ENCODE measurements at regions not wholly inside any gene's neighbourhood (a gene's known extent, or its start where the extent isn't known, plus 50 kb on each side); places are given as distances from the start of the nearest gene placed in this dataset.

DNA sequence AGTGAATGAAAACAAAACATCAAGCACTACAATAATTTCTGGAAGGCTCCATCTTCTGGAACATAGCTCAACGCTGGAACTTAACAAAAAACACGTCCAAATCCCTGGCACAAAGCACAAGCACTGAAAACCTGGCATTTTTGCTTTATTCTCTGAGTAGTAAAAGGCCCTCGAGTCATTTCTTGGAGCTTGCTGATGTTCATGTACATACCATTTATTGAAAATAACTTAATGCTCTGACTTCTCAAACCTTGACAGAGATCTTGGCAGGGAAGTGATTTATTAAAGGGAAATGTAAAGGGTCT lies 76.5 kb upstream of the STK17B start:
- H3K4me3 ChIP-seq (ENCODE audit: low read depth, low read length): no peak overlapping the region
- no peak for DNase-seq (ENCODE audit: low read depth)

DNA sequence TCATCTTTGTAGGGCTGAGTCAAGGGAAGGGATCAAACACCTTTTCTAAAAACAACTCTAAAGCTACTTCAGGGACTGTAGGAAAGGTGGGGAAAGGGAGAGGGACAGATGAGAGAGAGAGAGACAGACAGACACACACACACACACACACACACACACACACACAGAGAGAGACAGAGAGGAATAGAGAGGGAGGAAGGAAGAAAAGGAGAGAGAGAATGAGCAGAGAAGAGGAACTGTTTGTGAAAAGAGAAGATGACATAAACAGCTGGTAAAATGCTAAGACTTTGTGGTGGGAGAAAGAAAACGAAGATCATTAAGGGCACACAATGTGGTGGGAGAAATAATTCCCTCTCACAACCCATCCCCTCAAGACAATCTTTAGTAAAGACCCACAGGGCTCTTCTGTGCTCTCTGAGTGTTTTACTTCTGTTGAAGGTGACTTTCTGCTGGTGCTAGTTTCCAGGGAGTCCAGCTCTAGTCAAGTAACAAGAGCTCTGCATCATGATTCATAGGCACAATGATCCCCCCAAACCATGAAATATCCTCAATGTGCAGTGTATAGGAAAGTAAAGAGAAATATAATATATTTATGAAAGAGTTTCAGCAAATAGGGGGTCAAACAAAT lies 77.2 kb upstream of the STK17B start:
- H3K4me3 ChIP-seq (ENCODE audit: low read depth, low read length): no peak overlapping the region
- no peak for DNase-seq (ENCODE audit: low read depth)

DNA sequence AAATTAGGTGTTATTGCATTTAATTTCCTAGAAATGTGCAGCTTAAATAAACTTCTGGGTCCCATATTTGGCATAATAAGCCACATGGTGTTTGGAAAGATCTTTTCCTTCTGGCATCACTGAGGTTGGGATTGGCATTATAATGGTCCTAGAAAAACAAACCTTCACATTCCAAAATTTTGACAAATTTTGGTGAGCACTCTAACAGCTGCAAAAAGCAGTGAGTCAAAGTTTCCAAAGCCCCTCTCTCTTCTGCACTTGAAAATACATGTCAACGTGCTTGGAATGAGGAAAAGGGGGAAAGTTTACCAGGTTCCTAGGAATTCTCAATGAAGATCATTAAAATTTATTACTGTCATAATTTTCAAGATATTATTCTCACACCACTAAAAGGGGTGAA lies 77.8 kb upstream of the STK17B start:
- no peak for DNase-seq (ENCODE audit: low read depth)
- H3K4me3 ChIP-seq (ENCODE audit: low read depth, low read length): no peak overlapping the region

DNA sequence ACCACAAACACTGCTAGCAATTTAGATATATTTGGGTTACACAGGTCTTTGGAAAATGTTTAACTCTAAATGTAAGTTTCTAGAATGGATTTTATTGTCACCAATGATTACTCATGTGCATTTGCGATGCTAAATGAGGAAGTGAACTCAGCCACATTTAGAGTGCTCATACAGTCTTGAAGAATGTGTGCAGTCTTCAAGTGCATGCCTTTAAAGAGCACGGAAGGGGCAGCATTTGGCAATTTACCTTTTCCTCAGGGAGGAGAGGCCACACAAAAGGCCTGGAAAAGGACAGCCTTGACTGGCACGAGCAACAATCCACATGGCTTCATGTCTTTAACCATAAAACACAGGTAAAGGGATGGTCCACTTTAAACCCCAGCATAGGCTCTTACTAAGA lies 78.5 kb upstream of the STK17B start:
- H3K4me3 ChIP-seq (ENCODE audit: low read depth, low read length): no peak overlapping the region
- no peak for DNase-seq (ENCODE audit: low read depth)

DNA sequence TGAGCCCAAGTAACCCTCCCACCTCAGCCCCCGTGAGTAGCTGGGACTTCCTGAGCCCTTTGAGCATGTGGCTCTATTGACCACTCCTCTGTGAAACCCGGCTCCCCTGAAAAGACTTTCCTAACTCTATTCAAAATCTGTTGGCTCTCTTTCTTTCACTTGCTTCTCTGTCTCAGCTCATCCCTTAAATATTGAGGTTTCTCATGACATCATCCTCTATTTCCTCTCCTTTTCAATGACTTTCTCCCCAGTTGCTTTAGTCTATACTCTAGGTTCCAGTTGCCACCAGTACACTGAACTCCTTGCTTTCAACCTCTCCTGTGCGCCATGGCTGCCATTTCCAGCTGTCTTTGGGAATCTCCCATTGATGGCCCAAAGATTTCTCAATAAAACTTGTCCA lies 79.8 kb upstream of the STK17B start:
- no peak for DNase-seq (ENCODE audit: low read depth)

DNA sequence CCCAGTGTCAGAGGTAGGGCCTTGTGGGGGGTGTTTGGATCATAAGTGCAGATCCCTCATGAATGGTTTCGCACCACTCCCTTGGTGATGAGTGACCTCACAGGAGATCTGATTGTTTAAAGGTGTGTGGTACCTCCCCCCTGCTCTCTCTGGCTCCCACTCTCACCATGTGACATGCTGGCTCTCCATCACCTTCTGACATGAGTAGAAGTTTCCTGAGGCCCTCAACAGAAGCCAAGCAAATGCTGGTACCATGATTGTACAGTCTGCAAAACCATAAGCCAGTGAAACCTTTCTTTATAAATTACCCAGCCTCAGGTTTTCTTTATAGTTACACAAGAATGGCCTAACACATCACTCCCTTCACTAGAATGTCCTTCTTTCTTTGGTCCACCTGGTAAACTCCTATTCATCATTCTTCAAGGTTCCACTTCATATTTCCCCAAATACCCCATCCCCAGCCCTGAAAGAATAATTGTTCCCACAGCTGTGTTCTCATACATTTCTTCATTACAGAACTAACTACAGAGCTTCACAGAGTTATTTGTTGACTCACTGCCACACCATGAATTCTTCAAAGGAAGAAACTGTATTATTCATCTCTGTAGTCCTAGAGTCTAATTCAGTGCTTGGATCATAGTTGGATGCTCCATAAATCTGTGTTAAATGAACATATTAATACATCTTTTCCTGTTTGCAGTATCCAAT lies 81.2 kb upstream of the STK17B start:
- DNase-seq (ENCODE audit: low read depth): no peak
- no peak overlapping the region for H3K4me3 ChIP-seq (ENCODE audit: low read depth, low read length)

More for the DNA sequence above, 79.8 kb upstream of the STK17B start:
- no peak overlapping the region for H3K4me3 ChIP-seq (ENCODE audit: low read depth, low read length)

DNA sequence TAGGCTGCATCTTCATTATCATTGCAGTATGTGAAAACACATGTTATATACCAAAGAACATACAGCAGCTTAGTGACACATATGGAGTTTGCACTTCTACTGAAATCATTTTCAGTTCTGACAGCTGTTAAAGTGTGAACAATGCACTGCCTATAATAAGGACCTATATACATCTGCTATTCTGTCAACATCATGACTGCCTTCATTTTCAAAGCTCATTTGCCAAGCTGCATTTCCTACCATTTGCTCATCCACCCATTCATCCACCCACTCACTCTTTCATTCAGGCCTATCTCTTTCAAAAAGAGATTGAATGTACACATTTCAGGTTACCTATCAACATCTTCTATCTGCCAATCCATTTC lies 81.7 kb upstream of the STK17B start:
- H3K4me3 ChIP-seq (ENCODE audit: low read depth, low read length): no peak overlapping the region
- DNase-seq (ENCODE audit: low read depth): no peak

DNA sequence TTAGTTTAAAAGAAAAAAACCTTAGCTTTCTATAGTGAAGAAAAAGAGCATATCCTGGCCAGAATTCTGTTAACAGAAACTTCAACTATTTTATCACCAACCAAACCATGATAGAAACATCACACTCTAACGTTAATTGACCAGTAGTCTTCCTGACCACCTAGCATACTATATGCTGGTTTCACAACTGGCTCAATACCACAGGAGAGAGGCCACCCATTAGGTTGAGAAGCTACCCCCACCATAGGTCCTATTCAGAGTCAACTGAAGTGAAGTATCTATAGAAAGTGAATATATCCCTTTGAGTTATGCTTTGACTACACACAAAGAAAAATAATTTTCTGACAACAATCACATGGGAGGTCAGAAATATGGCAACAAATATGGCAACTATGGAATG lies 85.2 kb upstream of the STK17B start:
- DNase-seq (ENCODE audit: low read depth): no peak
- no peak overlapping the region for H3K4me3 ChIP-seq (ENCODE audit: low read depth, low read length)

DNA sequence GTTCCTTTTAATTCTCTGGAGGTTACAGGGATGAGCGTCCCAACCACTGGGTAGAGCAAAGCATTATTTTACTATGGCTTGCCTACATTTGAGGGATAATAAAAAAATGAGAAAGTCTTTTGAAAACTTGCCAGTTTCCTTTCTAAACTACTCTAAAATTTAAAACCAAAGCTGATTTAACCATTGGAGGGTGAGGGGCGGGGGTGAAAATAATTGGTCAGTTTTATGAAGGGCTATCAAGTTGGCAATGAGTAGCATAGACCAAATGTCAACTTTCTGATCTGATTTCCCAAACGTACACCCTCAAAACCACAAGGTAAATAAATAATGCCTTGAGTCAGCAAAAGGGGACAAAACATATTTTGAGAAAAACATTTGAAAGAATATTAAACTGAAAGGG lies 85.7 kb upstream of the STK17B start:
- H3K4me3 ChIP-seq (ENCODE audit: low read depth, low read length): no peak overlapping the region
- DNase-seq (ENCODE audit: low read depth): no peak

DNA sequence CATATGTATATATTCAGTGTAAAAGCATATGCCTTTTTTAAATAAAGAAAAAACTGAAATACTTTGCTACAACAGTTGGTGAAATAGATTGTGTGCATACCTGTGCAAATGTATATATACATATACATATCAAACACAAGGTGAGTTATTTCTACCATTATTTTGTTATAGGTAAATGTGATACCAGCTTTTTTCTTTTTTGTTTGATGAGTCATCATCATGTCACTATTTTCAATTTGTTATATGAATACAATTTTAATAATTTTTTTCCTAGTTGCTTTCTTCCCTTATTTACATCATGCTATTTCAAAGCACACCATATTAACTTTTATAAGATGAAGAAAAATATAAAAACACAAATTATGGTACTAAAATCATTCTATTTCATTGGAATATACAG lies 87.0 kb upstream of the STK17B start:
- H3K4me3 ChIP-seq (ENCODE audit: low read depth, low read length): no peak overlapping the region
- no peak for DNase-seq (ENCODE audit: low read depth)

DNA sequence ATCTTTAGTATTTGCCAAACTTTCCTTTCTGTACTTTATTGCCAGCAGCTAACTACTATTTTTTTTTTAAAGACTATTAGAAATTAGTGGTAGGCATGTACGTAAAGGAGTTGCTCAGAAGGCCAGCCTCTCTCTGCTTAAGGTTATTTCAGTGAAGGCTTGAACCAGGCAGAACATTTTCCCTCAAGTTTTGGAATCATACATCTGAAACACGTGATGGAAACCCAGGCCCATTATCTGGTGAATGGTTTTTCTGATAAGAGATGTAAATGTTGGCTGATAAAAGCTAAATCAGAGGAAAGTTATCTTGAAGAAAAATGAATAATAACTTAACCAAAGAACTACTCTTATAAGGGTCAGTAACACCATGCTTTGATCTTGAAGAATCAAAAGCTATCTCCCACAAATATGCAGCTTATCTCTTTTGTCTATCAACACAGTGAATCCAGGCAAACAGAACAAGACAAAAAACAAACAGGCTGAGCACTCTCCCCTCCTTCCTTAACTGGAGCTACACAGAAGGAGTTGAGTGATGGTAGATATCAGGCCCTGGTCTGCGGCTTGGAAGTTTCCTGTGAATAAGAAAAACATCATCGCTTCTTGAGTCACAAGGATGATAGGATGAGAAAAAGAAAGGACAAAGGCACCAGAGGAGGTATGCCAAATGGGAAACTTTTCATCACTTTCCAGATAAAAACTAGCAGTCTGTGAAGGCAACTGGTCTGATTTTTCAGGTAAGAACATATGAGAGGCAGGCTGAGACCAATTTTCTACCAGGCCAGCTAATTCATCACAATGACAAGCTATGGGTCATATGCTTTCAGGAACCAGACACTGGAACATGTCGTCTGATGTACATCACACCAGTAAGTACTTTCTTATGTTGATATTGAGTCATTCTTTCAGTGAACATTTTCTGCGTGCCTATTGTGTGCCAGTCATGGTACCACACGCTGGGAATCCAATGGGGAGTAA lies 88.4 kb upstream of the STK17B start:
- DNase-seq (ENCODE audit: low read depth): no peak
- H3K4me3 ChIP-seq (ENCODE audit: low read depth, low read length): no peak overlapping the region

DNA sequence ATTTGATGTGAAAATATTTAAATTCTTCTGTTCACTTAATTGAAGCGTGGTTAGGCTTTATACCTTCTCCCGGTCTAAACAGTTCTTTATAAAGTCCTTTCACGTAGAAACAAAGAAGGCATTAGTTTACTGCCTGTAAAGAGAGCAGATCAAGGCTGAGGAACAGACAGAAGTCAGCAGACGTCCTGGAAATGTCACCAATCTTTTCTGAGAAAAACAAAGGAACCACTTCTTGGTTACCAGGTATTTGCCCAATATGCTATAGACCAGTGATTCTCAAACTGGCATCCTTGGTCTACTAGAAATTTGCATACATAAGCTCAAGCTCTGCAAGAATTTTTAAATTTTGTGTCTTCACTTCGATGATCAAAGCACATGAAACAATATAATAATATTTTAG lies 89.2 kb upstream of the STK17B start:
- no peak overlapping the region for H3K4me3 ChIP-seq (ENCODE audit: low read depth, low read length)
- DNase-seq (ENCODE audit: low read depth): no peak

DNA sequence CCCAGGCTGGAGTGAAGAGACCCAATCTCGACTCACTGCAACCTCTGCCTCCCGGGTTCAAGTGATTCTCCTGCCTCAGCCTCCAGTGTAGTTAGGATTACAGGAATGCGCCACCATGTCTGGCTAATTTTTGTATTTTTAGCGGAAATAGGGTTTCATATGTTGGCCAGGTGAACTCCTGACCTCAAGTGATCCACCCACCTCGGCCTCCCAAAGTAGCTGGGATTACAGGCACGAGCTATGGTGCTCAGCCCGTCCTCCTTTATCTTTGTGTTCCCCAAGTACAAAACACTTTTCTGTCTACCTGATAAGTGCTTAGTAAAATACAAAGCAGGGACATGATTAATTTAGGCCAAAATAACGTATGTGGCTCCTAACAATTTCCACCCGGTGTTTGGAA lies 91.2 kb upstream of the STK17B start:
- no peak overlapping the region for H3K4me3 ChIP-seq (ENCODE audit: low read depth, low read length)
- DNase-seq (ENCODE audit: low read depth): no peak

DNA sequence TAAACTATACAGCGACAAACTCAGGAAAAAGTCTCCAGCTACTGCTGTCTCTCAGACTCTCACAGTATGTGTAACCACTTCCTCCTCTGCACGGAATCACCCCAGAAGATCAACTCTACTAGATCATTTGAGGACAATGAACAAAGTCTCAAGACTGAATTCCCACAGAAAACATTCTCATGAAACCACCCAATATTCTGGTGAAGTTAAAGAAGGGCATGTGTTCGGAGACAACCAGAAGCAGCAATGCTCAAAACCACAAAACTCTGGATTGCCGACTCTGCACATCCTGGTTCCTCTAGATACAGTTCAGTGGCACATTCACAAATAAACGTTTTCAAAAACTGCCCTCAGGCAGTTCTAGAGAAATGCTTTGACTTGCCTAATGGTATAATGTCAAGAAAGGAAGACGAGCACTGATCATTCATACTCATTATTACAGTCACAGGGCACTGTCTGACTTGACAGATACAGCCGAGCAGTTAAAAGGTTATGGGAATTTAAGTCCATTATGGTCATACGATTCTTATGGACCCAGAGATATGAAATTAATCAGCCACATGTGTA lies 91.9 kb upstream of the STK17B start:
- DNase-seq (ENCODE audit: low read depth): no peak
- no peak overlapping the region for H3K4me3 ChIP-seq (ENCODE audit: low read depth, low read length)

DNA sequence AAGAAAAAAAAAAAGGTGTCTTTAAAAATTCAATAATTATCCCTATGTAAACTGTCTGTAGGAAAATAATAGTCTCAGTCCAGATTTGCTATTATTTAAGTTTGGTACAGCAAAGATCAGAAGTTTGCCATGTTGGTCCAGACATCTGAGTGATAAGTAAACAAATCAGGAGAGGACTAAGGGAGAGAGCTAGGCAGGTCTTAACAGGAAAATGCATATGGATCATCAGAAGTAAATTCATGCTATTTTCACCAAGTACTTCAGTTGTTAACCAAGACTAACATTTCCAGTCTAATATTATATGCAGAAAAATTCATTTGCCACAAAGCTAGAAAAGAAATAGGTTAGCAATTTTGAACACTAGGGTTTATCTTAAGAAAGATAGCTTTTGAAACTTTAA lies 95.0 kb upstream of the STK17B start:
- H3K4me3 ChIP-seq (ENCODE audit: low read depth, low read length): no peak overlapping the region
- no peak for DNase-seq (ENCODE audit: low read depth)

DNA sequence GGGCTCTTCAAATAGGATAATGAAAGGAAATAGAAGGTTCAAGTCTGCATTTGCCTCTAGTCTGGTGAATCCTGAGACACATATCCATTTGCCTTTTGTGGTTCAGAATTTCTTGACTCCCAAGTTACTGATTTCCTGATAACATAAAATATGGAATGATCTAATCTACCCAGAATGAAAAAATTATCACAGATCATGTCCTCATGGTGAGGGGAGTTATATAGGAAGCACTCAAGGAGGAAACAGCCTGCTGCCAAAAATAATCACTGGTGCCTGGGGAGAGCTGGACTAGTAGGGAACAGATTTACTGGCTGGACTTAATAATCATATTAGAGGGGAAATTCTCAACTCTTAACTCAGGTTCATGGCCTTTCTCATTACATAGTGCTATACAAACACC lies 95.5 kb upstream of the STK17B start:
- DNase-seq (ENCODE audit: low read depth): no peak
- H3K4me3 ChIP-seq (ENCODE audit: low read depth, low read length): no peak overlapping the region

DNA sequence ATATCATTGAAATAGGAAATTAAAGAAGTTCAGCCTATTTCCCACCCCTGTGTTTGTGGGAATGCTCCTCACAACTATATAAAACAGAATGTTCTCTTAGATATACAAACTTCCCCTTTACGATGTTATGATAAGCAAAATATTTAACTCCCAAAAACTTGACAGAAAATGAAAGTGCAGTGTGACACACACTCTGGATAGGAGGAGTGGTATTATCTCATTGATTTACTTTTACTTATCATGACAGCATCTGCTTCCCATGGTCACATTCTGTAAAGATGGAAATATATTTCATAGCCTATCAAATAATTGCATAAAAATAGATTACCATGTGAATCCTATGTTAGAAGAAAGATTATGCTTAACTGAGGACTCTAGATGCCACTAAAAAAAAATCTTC lies 96.6 kb upstream of the STK17B start:
- no peak overlapping the region for H3K4me3 ChIP-seq (ENCODE audit: low read depth, low read length)
- DNase-seq (ENCODE audit: low read depth): no peak

DNA sequence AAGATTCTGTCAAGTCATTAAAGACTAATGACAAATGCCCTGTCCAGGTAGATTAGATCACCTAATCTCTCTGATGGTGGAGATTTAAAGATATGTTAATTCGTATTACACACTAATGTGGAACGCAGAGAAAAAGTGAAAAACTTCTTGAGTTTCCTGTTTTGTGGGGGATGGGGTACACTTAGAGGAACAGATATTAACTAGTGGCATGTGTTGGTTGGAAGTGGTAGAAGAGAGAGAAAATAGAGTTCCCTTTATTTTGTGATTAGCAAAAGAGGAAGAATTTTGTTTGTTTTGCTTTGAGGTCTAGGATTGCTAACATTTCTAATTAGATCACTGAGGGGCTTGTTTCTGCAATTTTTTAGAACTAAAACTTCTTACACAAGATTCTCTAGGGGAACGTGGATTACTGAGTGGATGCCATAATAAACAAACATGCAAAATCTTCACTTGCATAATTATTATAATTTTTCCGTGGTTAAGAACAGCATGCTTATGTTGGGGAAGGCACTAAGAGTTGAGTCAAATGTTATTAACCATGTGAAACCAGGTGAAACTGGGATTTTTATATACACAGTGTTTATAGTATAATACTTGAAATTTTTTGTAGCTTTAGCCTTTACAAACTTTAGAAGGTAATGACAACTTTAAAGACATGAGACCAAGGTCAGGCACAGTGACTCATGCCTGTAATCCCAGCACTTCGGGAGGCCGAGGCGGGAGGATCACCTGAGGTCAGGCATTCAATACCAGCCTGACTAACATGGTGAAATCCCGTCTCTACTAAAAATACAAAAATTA lies 97.4 kb upstream of the STK17B start:
- no peak for DNase-seq (ENCODE audit: low read depth)
- H3K4me3 ChIP-seq (ENCODE audit: low read depth, low read length): no peak overlapping the region

DNA sequence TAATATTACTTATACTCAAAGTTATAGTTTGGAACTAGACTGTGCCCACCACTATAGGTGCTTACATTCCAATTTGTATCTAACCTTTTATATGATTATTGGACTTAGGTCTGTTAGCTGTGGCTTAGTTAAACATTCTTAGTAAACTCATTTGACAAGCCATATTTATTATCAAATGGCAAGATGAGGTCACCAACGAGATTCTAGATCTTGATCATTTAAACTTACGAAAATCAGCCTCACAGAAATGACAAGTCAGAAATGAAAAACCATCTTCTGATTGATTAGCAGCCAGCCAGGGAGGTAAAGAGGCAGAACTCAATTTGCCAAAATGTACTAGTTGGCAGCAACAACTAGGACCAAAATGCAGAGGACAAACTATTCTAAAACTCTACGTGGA lies 100.4 kb upstream of the STK17B start:
- DNase-seq (ENCODE audit: low read depth): no peak
- no peak overlapping the region for H3K4me3 ChIP-seq (ENCODE audit: low read depth, low read length)

DNA sequence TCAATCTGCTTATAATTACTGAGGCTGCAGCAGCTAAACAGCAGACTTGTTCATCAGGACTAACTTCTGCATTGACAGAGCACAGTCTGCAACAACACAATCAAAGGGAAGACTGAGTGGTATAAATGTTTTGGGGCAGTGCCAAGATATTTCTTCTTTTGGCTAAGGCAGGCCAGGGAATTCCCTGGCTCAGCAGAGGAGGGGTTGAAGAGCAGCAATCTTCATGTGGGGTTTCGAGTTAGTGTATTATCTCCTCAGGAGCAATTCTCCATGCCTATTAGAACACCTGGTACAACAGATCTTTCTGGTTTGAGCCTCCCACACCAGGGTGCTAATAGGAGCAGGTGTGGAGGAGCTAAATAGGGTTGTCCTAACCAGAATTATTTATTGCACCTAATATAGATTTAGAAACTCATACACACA lies 103.0 kb upstream of the STK17B start:
- no peak overlapping the region for H3K4me3 ChIP-seq (ENCODE audit: low read depth, low read length)
- DNase-seq (ENCODE audit: low read depth): peak; percentile 60
